Mesothelial cell of epicardium (in vitro differentiated cells): ENCODE measurements at regions not wholly inside any gene's neighbourhood (a gene's known extent, or its start where the extent isn't known, plus 50 kb on each side); places are given as distances from the start of the nearest gene placed in this dataset.

Experiments
- DNase-seq, 2 experiments: peaks; one replicate each; pipeline ENCODE4 v3.0.0; 2021; ENCODE audit warnings: low spot score in 2 of 2; ENCODE audit not compliant: unreplicated experiment in 2 of 2
- H3K27ac Mint-ChIP-seq: 2 replicates; pipeline ENCODE4 v1.8.0; 2021; ENCODE audit warnings: mixed read lengths
- H3K27me3 Mint-ChIP-seq: 2 replicates; pipeline ENCODE4 v1.8.0; 2021; ENCODE audit warnings: low read depth, mixed read lengths
- H3K36me3 Mint-ChIP-seq: 2 replicates; pipeline ENCODE4 v1.8.0; 2021; ENCODE audit warnings: mixed read lengths
- H3K4me1 Mint-ChIP-seq: 2 replicates; pipeline ENCODE4 v1.8.0; 2021; ENCODE audit warnings: mixed read lengths
- H3K4me3 Mint-ChIP-seq: 2 replicates; pipeline ENCODE4 v1.8.0; 2021; ENCODE audit warnings: mild to moderate bottlenecking, moderate library complexity, mixed read lengths
- H3K9me3 Mint-ChIP-seq: 2 replicates; pipeline ENCODE4 v1.8.0; 2021; ENCODE audit warnings: mixed read lengths
- TF ChIP-seq, protein P1 (sequence below): fragments of 200-600 bp; sonication (generic); IDR thresholded peaks from one replicate; pipeline ENCODE4 v1.5.0; 2021; ENCODE audit warnings: antibody characterized with exemption; ENCODE audit not compliant: unreplicated experiment

DNA sequence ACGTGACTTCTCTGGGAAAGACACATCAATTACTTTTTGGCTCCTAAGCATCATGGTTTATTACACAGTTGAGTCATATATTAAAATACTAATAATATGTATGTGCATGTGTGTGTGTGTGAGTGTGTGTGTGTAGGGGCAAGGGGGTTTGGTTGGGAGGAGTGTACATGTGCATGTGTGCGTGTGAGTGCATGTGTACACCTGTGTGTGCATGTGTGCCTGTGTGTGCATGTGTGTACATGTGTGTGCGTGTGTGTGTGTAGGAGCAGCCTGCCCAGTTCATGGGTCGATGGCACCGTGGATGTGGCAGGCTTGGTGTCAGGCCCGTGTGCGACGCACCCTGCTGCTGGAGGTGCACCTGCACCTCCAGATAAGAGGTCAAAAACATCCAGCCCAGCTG, 99.0 kb upstream of the SNTG2 start:
- Mint-ChIP-seq H3K4me3 (no peak overlapping the region), H3K36me3 (no peaks in the 10 kb centered on the region)

DNA sequence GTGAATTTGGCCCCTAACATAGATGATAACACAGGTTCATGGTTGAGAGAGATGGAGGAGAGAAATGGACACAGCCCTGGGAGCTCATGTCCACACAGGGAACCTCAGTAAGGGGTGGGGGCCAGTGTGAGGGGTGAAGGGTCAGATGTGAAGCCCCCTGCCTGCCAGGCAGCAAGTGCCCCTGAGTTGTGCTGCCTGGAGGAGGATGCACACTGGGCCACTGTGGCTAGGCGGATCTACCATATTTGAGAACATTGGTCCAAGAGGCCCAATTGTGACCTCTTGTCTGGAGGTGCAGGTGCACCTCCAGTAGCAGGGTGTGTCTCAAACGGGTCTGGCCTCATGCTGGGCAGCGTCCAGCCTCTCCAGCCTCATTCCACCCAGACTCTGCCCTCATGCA, 99.6 kb upstream of the SNTG2 start:
- Mint-ChIP-seq H3K36me3 (no peaks in the 10 kb centered on the region), H3K27ac (no peak overlapping the region), H3K27me3 (no peaks in the 10 kb centered on the region), H3K9me3 (no peaks in the 10 kb centered on the region), H3K4me1 (peaks cover 6% of the 10 kb centered on the region), H3K4me3 (no peak overlapping the region)
- DNase-seq: no peak
- TF ChIP-seq, protein P1, sequence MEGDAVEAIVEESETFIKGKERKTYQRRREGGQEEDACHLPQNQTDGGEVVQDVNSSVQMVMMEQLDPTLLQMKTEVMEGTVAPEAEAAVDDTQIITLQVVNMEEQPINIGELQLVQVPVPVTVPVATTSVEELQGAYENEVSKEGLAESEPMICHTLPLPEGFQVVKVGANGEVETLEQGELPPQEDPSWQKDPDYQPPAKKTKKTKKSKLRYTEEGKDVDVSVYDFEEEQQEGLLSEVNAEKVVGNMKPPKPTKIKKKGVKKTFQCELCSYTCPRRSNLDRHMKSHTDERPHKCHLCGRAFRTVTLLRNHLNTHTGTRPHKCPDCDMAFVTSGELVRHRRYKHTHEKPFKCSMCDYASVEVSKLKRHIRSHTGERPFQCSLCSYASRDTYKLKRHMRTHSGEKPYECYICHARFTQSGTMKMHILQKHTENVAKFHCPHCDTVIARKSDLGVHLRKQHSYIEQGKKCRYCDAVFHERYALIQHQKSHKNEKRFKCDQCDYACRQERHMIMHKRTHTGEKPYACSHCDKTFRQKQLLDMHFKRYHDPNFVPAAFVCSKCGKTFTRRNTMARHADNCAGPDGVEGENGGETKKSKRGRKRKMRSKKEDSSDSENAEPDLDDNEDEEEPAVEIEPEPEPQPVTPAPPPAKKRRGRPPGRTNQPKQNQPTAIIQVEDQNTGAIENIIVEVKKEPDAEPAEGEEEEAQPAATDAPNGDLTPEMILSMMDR: no peak

More for the DNA sequence above, 99.0 kb upstream of the SNTG2 start:
- TF ChIP-seq, protein P1: no peak
- no peak for DNase-seq
- Mint-ChIP-seq H3K27ac (no peak overlapping the region), H3K4me1 (peaks cover 11% of the 10 kb centered on the region), H3K9me3 (no peaks in the 10 kb centered on the region), H3K27me3 (no peaks in the 10 kb centered on the region)

DNA sequence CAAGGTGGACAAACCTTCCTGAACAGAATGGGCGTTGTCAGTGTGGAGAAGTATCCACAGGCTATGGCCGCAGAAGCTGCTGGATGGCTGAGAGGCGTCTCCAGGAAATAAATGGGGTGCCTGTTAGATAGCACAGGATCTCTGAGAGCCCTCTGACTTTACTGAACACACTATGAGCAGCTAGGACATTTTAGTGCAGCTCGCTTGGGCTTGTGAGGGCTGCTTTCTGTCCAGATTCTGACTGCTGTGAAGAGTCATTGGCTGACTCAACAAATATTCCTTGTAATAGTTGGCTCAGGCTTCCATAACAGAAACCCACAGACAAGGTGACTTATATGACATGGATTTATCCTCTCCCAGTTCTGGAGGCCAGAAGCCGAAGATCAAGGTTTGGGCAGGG, 100.2 kb upstream of the SNTG2 start:
- TF ChIP-seq, protein P1: no peak
- H3K27ac Mint-ChIP-seq: no peak overlapping the region
- no peaks in the 10 kb centered on the region for H3K4me1 Mint-ChIP-seq
- no peaks in the 10 kb centered on the region for H3K36me3 Mint-ChIP-seq
- no peak for DNase-seq
- no peak overlapping the region for H3K4me3 Mint-ChIP-seq
- H3K9me3 Mint-ChIP-seq: no peaks in the 10 kb centered on the region
- peaks cover 2% of the 10 kb centered on the region for H3K27me3 Mint-ChIP-seq

DNA sequence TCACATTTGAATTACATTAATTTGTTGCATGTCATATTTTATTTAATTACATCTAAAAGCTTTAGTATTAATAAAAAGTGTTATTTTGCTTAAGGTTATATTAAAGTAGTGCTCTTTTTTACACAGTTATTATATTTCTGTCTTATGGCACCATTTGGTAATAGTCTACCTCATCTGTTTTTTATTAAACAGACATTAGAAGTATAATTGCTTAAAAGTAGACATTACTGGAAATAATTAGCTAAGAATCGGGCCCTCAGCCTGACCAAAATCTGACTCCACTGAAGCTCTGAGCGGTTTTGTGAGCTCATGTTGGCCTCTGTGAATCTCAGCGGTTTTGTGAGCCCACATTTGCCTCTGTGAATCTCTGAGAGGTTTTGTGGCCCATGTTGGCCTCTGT, 102.5 kb upstream of the SNTG2 start:
- H3K27ac Mint-ChIP-seq: no peak overlapping the region
- no peak overlapping the region for H3K4me3 Mint-ChIP-seq

DNA sequence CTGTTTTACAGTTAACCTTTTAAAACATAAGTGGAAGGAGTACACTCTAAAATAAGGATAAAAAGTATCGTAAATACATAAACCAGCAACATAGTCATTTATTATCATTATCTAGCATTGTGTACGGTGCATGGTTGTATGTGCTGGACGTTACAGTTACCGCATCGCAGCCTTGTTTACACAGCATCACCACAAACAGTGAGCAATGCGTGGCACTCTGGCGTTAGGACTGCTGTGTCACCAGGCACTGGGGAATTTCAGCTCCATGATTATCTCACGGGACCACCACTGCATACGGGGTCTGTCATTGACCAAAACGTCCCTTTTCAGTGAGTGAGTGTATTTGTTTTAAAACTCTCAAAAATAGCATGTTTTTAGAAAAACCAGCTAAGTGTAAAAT, 103.0 kb upstream of the SNTG2 start:
- H3K4me1 Mint-ChIP-seq: no peaks in the 10 kb centered on the region
- no peak overlapping the region for H3K27ac Mint-ChIP-seq
- H3K4me3 Mint-ChIP-seq: no peak overlapping the region
- H3K36me3 Mint-ChIP-seq: no peaks in the 10 kb centered on the region
- no peak for DNase-seq
- H3K9me3 Mint-ChIP-seq: no peaks in the 10 kb centered on the region
- H3K27me3 Mint-ChIP-seq: peaks cover 23% of the 10 kb centered on the region
- TF ChIP-seq, protein P1: no peak

More for the DNA sequence above, 102.5 kb upstream of the SNTG2 start:
- TF ChIP-seq, protein P1: no peak
- H3K9me3 Mint-ChIP-seq: no peaks in the 10 kb centered on the region
- H3K36me3 Mint-ChIP-seq: no peaks in the 10 kb centered on the region
- no peaks in the 10 kb centered on the region for H3K4me1 Mint-ChIP-seq
- H3K27me3 Mint-ChIP-seq: peaks cover 23% of the 10 kb centered on the region
- DNase-seq: no peak

DNA sequence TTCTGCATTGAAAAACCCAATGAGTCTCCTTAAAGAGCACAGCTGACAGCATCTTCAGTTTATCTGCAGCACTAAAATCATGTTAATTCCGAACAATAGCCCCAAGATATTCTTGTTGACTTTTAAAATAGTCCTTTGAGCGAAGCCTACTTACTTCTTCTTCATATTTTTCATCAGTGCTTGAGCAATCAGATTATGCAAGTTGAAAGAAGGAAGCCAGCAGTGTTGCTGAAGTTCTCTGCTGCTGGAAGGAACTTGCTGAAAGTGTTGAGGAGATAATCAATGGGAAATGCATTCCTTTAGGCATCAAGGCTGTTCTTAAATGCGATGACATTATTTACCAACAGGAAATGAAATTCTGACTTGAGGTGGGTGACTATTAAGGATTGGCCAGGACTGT, 105.9 kb upstream of the SNTG2 start:
- Mint-ChIP-seq H3K27ac (no peak overlapping the region), H3K9me3 (peaks cover 6% of the 10 kb centered on the region), H3K4me1 (no peaks in the 10 kb centered on the region), H3K36me3 (no peaks in the 10 kb centered on the region), H3K27me3 (peaks cover 41% of the 10 kb centered on the region), H3K4me3 (no peak overlapping the region)
- no peak for DNase-seq
- TF ChIP-seq, protein P1: no peak
